Small intestine (tissue), 7 donors: ENCODE measurements at regions not wholly inside any gene's neighbourhood (a gene's known extent, or its start where the extent isn't known, plus 50 kb on each side); places are given as distances from the start of the nearest gene placed in this dataset.
"Not testable (repeated sequence)": the region's sequence is repeated elsewhere in the genome, so short reads cannot be mapped to it uniquely, and the experiment has no call there.

ENCODE experiments used
- DNase-seq, 2 donors: peaks; one replicate each; pipeline versions ENCODE4 v3.0.0 to v3.0.0-alpha.2; 2013
- FAIRE-seq: peaks from 2 replicates; lab custom pipeline; 2012; peaks lifted over from hg19 to GRCh38; lab: Jason Lieb, UNC
- H3K27ac ChIP-seq, 3 donors: one replicate each; pipeline ENCODE4 v1.5.1; 2013; ENCODE audit warnings: low read length in 2 of 3, mild to moderate bottlenecking in 2 of 3, control low read depth in 1 of 3, inconsistent platforms in 1 of 3, low read depth in 1 of 3, moderate library complexity in 1 of 3
- H3K27me3 ChIP-seq, 3 donors: one replicate each; pipeline ENCODE4 v1.6.1; 2013; ENCODE audit warnings: low read length in 3 of 3, inconsistent platforms in 1 of 3; ENCODE audit not compliant: control insufficient read depth in 3 of 3, insufficient read depth in 3 of 3
- H3K36me3 ChIP-seq, 3 donors: one replicate each; pipeline ENCODE4 v1.6.1; 2013; ENCODE audit warnings: low read length in 3 of 3, inconsistent platforms in 1 of 3, low read depth in 1 of 3, mild to moderate bottlenecking in 1 of 3, moderate library complexity in 1 of 3; ENCODE audit not compliant: control insufficient read depth in 3 of 3, insufficient read depth in 2 of 3
- H3K4me1 ChIP-seq, 3 donors: one replicate each; pipeline ENCODE4 v1.6.1; 2013; ENCODE audit warnings: low read length in 2 of 3, inconsistent platforms in 1 of 3, low read depth in 1 of 3, mild to moderate bottlenecking in 1 of 3, moderate library complexity in 1 of 3; ENCODE audit not compliant: control insufficient read depth in 3 of 3, insufficient read depth in 2 of 3
- H3K4me3 ChIP-seq, 3 donors: one replicate each; pipeline ENCODE4 v1.5.1; 2013; ENCODE audit warnings: low read length in 3 of 3, control low read depth in 1 of 3, inconsistent platforms in 1 of 3, low read depth in 1 of 3, mild to moderate bottlenecking in 1 of 3, moderate library complexity in 1 of 3
- H3K9me3 ChIP-seq, 2 donors: one replicate each; pipeline ENCODE4 v1.6.1; 2013; ENCODE audit warnings: low read depth in 1 of 2, low read length in 1 of 2; ENCODE audit not compliant: control insufficient read depth in 2 of 2, insufficient read depth in 1 of 2
- WGBS, 3 donors: extraction: QIAGEN DNeasy Blood & Tissue Kit; methylation state at CpG; one replicate each; pipeline ENCODE4 v1.1.7; 2013; 5-methylcytosine and 5-hydroxymethylcytosine counted together
- donor health status: healthy with polysubstance abuse.
- donor health status: control.
- donor health status: control.
- donor health status: Bipolar disorder and iron deficiency.
- donor health status: healthy.

GRCh38 chrX:52585892-52586291, 68.8 kb downstream of the SSX7 start:
- 21 to 54% (median 30%) methylated on average over 3 of the region's 3 CpGs for WGBS, 3 donors

GRCh38 chrX:52577464-52578173, 60.8 kb upstream of the XAGE1B start:
- FAIRE-seq, result no peak
- Histone ChIP-seq H3K9me3 (peaks cover 0 to 7% of the 10 kb centered on the region in 2 donors), H3K4me1 (no peaks in the 10 kb centered on the region), H3K36me3 (no peaks in the 10 kb centered on the region), H3K27ac (peak overlapping the region in 2 of 3 donors; percentile 73 to 83), H3K4me3 (peak overlapping the region in 1 of 3 donors; percentile 1), H3K27me3 (no peaks in the 10 kb centered on the region)
- peak; percentile 28 to 92 for DNase-seq
- 14 to 68% (median 58%) methylated on average over 15 of the region's 15 CpGs for WGBS, 3 donors

More at GRCh38 chrX:52585892-52586291, 68.8 kb downstream of the SSX7 start:
- H3K9me3 ChIP-seq, result no peaks in the 10 kb centered on the region
- no peaks in the 10 kb centered on the region for H3K27me3 ChIP-seq
- no peak overlapping the region for H3K4me3 ChIP-seq
- H3K4me1 ChIP-seq, result no peaks in the 10 kb centered on the region
- H3K27ac ChIP-seq, result no peak overlapping the region
- FAIRE-seq, result peak; percentile 87
- H3K36me3 ChIP-seq, result no peaks in the 10 kb centered on the region
- peak; percentile 48 to 74 for DNase-seq

GRCh38 chrX:52576946-52577345, 60.1 kb upstream of the XAGE1B start:
- WGBS, 3 donors, result 27 to 77% (median 67%) methylated on average over 5 to 8 of the region's 8 CpGs
- DNase-seq (peak in 1 of 2 donors; percentile 64), FAIRE-seq (no peak)
- H3K4me3 ChIP-seq, result peak overlapping the region in 1 of 3 donors; percentile 1
- H3K36me3 ChIP-seq, result no peaks in the 10 kb centered on the region
- no peaks in the 10 kb centered on the region for H3K27me3 ChIP-seq
- no peaks in the 10 kb centered on the region for H3K4me1 ChIP-seq
- peaks cover 0 to 7% of the 10 kb centered on the region in 2 donors for H3K9me3 ChIP-seq
- H3K27ac ChIP-seq, result peak overlapping the region in 2 of 3 donors; percentile 73 to 83

GRCh38 chrX:52576474-52576873, 59.6 kb upstream of the XAGE1B start:
- Histone ChIP-seq H3K36me3 (no peaks in the 10 kb centered on the region), H3K4me3 (no peak overlapping the region), H3K27me3 (no peaks in the 10 kb centered on the region), H3K9me3 (peaks cover 0 to 7% of the 10 kb centered on the region in 2 donors), H3K27ac (no peak overlapping the region), H3K4me1 (no peaks in the 10 kb centered on the region)
- DNase-seq, result no peak
- WGBS, 3 donors, result 67 to 68% (median 67%) methylated on average over 5 of the region's 5 CpGs
- FAIRE-seq, result no peak

GRCh38 chrX:52574416-52575275, 57.8 kb upstream of the XAGE1B start:
- no peak overlapping the region for H3K4me3 ChIP-seq
- H3K36me3 ChIP-seq, result no peaks in the 10 kb centered on the region
- no peak overlapping the region for H3K27ac ChIP-seq
- H3K9me3 ChIP-seq, result peaks cover 0 to 7% of the 10 kb centered on the region in 2 donors
- H3K4me1 ChIP-seq, result no peaks in the 10 kb centered on the region
- no peaks in the 10 kb centered on the region for H3K27me3 ChIP-seq
- 29 to 46% (median 33%) methylated on average over 15 of the region's 15 CpGs for WGBS, 3 donors
- DNase-seq, result peak; percentile 64 to 74
- FAIRE-seq, result no peak

GRCh38 chrX:52568146-52568545, 51.3 kb upstream of the XAGE1B start:
- peak; percentile 23 for FAIRE-seq

More at GRCh38 chrX:52568146-52568545, 51.3 kb upstream of the XAGE1B start:
- H3K27me3 ChIP-seq, H3K36me3 ChIP-seq, H3K4me1 ChIP-seq, H3K4me3 ChIP-seq, DNase-seq, H3K27ac ChIP-seq, H3K9me3 ChIP-seq: not testable (repeated sequence)
- 62 to 87% (median 81%) methylated on average over 9 of the region's 12 CpGs for WGBS, 3 donors
